ENCODE measurements at regions not wholly inside any gene's neighbourhood (a gene's known extent, or its start where the extent isn't known, plus 50 kb on each side); places are given as distances from the start of the nearest gene placed in this dataset.

DNA sequence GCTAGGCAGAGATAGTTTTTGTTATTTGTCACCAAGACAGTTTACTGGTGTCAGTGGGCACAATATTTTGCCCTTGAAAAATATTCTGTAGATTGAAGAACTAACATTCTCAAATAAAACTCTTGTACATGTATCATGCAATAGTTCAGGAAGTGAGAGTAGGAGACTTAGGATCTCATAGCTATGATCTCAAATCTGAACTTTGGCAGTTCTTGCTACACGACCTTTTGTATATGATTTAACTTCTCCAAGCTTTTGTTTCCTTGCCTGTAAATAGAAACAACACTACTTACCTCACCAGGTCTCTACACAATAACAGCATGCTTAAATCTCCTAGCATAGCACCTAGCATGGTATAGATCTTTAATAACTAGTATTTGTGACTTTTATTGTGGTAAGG, 219.9 kb downstream of the ICOS start (continued):
- TF ChIP-seq ZNF383 (CRISPR knock-in tag; IDR thresholded peaks at IDR 0.05; ENCODE audit: borderline replicate concordance) (no peak), ESRRA (CRISPR knock-in tag; IDR thresholded peaks at IDR 0.05; ENCODE audit: low read depth) (no peak), BHLHE40 (IDR thresholded peaks at IDR 0.05; ENCODE audit: low read length) (no peak), NCOA1 (CRISPR knock-in tag; IDR thresholded peaks at IDR 0.05) (no peak), SAFB2 (CRISPR knock-in tag; IDR thresholded peaks at IDR 0.05; ENCODE audit: borderline replicate concordance, low read depth) (no peak)

DNA sequence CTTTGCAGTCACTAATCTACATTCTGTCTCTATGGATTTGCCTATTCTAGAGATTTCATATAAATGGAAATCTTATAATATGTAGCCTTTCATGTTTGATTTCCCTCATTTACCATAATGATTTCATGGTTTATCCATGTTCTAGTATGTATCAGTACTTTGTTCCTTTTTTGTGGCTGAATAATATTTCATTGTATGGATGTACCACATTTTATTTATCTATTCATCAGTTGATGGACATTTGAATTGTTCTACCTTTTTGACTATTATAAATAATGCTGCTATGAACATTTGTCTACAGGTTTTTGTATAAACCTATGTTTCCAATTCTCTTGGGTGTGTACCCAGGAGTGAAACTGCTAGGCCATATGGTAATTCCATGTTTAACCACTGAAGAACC, 221.1 kb downstream of the ICOS start:
- CTCF ChIA-PET (ENCODE audit: low intra/inter-chr PET ratio, low total read pairs), result no interaction called here
- DNase-seq (ENCODE audit: low spot score), result no peak
- TF ChIP-seq CREB1 (IDR thresholded peaks at IDR 0.05), result no peak
- TF ChIP-seq CREB1 (CRISPR knock-in tag; IDR thresholded peaks at IDR 0.05), result no peak
- TF ChIP-seq SAP130 (CRISPR knock-in tag; IDR thresholded peaks at IDR 0.05; ENCODE audit: low read depth), result no peak
- no peak for TF ChIP-seq ZBTB3 (CRISPR knock-in tag; IDR thresholded peaks at IDR 0.05; ENCODE audit: borderline replicate concordance, low read depth)
- TF ChIP-seq NR1H2 (CRISPR knock-in tag; IDR thresholded peaks at IDR 0.05; ENCODE audit: borderline replicate concordance, low read depth), result no peak
- TF ChIP-seq, protein P1, sequence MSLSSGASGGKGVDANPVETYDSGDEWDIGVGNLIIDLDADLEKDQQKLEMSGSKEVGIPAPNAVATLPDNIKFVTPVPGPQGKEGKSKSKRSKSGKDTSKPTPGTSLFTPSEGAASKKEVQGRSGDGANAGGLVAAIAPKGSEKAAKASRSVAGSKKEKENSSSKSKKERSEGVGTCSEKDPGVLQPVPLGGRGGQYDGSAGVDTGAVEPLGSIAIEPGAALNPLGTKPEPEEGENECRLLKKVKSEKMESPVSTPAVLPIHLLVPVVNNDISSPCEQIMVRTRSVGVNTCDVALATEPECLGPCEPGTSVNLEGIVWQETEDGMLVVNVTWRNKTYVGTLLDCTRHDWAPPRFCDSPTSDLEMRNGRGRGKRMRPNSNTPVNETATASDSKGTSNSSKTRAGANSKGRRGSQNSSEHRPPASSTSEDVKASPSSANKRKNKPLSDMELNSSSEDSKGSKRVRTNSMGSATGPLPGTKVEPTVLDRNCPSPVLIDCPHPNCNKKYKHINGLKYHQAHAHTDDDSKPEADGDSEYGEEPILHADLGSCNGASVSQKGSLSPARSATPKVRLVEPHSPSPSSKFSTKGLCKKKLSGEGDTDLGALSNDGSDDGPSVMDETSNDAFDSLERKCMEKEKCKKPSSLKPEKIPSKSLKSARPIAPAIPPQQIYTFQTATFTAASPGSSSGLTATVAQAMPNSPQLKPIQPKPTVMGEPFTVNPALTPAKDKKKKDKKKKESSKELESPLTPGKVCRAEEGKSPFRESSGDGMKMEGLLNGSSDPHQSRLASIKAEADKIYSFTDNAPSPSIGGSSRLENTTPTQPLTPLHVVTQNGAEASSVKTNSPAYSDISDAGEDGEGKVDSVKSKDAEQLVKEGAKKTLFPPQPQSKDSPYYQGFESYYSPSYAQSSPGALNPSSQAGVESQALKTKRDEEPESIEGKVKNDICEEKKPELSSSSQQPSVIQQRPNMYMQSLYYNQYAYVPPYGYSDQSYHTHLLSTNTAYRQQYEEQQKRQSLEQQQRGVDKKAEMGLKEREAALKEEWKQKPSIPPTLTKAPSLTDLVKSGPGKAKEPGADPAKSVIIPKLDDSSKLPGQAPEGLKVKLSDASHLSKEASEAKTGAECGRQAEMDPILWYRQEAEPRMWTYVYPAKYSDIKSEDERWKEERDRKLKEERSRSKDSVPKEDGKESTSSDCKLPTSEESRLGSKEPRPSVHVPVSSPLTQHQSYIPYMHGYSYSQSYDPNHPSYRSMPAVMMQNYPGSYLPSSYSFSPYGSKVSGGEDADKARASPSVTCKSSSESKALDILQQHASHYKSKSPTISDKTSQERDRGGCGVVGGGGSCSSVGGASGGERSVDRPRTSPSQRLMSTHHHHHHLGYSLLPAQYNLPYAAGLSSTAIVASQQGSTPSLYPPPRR (CRISPR knock-in tag; IDR thresholded peaks at IDR 0.05; ENCODE audit: borderline replicate concordance), result no peak
- TF ChIP-seq MTF2 (CRISPR knock-in tag; IDR thresholded peaks at IDR 0.05; ENCODE audit: borderline replicate concordance), result no peak
- TF ChIP-seq, protein P2, sequence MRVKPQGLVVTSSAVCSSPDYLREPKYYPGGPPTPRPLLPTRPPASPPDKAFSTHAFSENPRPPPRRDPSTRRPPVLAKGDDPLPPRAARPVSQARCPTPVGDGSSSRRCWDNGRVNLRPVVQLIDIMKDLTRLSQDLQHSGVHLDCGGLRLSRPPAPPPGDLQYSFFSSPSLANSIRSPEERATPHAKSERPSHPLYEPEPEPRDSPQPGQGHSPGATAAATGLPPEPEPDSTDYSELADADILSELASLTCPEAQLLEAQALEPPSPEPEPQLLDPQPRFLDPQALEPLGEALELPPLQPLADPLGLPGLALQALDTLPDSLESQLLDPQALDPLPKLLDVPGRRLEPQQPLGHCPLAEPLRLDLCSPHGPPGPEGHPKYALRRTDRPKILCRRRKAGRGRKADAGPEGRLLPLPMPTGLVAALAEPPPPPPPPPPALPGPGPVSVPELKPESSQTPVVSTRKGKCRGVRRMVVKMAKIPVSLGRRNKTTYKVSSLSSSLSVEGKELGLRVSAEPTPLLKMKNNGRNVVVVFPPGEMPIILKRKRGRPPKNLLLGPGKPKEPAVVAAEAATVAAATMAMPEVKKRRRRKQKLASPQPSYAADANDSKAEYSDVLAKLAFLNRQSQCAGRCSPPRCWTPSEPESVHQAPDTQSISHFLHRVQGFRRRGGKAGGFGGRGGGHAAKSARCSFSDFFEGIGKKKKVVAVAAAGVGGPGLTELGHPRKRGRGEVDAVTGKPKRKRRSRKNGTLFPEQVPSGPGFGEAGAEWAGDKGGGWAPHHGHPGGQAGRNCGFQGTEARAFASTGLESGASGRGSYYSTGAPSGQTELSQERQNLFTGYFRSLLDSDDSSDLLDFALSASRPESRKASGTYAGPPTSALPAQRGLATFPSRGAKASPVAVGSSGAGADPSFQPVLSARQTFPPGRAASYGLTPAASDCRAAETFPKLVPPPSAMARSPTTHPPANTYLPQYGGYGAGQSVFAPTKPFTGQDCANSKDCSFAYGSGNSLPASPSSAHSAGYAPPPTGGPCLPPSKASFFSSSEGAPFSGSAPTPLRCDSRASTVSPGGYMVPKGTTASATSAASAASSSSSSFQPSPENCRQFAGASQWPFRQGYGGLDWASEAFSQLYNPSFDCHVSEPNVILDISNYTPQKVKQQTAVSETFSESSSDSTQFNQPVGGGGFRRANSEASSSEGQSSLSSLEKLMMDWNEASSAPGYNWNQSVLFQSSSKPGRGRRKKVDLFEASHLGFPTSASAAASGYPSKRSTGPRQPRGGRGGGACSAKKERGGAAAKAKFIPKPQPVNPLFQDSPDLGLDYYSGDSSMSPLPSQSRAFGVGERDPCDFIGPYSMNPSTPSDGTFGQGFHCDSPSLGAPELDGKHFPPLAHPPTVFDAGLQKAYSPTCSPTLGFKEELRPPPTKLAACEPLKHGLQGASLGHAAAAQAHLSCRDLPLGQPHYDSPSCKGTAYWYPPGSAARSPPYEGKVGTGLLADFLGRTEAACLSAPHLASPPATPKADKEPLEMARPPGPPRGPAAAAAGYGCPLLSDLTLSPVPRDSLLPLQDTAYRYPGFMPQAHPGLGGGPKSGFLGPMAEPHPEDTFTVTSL (CRISPR knock-in tag; IDR thresholded peaks at IDR 0.05; ENCODE audit: borderline replicate concordance), result no peak

More for the DNA sequence above, 221.1 kb downstream of the ICOS start:
- ATAC-seq (no peak), FAIRE-seq (no peak)
- Histone ChIP-seq H3K4me1 (ENCODE audit: insufficient read depth, low read length) (no peaks in the 10 kb centered on the region), H3K79me2 (ENCODE audit: insufficient read depth, low read length) (no peaks in the 10 kb centered on the region), H3K36me3 (replicated peaks in 1 of 2; ENCODE audit: control insufficient read depth in 1 of 2, insufficient read depth in 2 of 2, low read length in 2 of 2) (no peaks in the 10 kb centered on the region), H3K27me3 (ENCODE audit: control insufficient read depth in 1 of 2, insufficient read depth in 2 of 2, low read length in 2 of 2) (peaks cover 0 to 3% of the 10 kb centered on the region in 2 experiments; a peak in 1 of 5 replicates), H4K20me1 (ENCODE audit: insufficient read depth, low read length) (no peaks in the 10 kb centered on the region), H3K4me3 (replicated peaks in 1 of 3; ENCODE audit: insufficient read depth in 1 of 3, low read depth in 2 of 3, low read length in 3 of 3) (no peak overlapping the region), H2AFZ (ENCODE audit: low read length) (no peak overlapping the region), H3K4me2 (ENCODE audit: low read depth, low read length) (no peak overlapping the region), H3K27ac (ENCODE audit: extremely low read length, insufficient read depth, low read length) (no peak overlapping the region), H3K9me3 (ENCODE audit: low read length) (no peaks in the 10 kb centered on the region), H3K9ac (ENCODE audit: insufficient read depth, low read depth, low read length) (no peak overlapping the region)
- POLR2A ChIA-PET, result no interaction called here
- no TSS peak for BruUV-seq (replicated peaks)
- in situ Hi-C loops (cut with HindIII; ENCODE audit: extremely low pct_ligation_motif_present, low pct_unique_long_range_greater_than_20kb) (no loop called here), intact Hi-C loops (cut with micrococcal nuclease; ENCODE audit: unreplicated experiment) (no loop called here)
